Chondrocyte (in vitro differentiated cells): ENCODE measurements at regions not wholly inside any gene's neighbourhood (a gene's known extent, or its start where the extent isn't known, plus 50 kb on each side); places are given as distances from the start of the nearest gene placed in this dataset.

Experiments
- DNase-seq: peaks from one replicate; pipeline ENCODE4 v3.0.0; 2021; ENCODE audit warnings: mixed read lengths, low spot score
- H3K27ac Mint-ChIP-seq: one replicate; pipeline ENCODE4 v1.8.0; 2021; ENCODE audit warnings: mild to moderate bottlenecking, moderate library complexity, mixed read lengths; ENCODE audit not compliant: unreplicated experiment
- H3K27me3 Mint-ChIP-seq: 2 replicates; pipeline ENCODE4 v1.8.0; 2021; ENCODE audit warnings: low read depth, mixed read lengths
- H3K36me3 Mint-ChIP-seq: 2 replicates; pipeline ENCODE4 v1.8.0; 2021; ENCODE audit warnings: low read depth, mixed read lengths
- H3K4me1 Mint-ChIP-seq: 2 replicates; pipeline ENCODE4 v1.8.0; 2021; ENCODE audit warnings: low read depth, mild to moderate bottlenecking, mixed read lengths
- H3K4me3 Mint-ChIP-seq: one replicate; pipeline ENCODE4 v1.8.0; 2021; ENCODE audit warnings: mild to moderate bottlenecking, moderate library complexity, mixed read lengths; ENCODE audit not compliant: unreplicated experiment
- H3K9me3 Mint-ChIP-seq: 2 replicates; pipeline ENCODE4 v1.8.0; 2021; ENCODE audit warnings: low read depth, mixed read lengths
- TF ChIP-seq, protein P1 (sequence below): fragments of 200-600 bp; sonication (generic); IDR thresholded peaks from 2 replicates; pipeline ENCODE4 v1.5.0; 2021; ENCODE audit warnings: antibody characterized with exemption, mild to moderate bottlenecking, moderate library complexity

DNA sequence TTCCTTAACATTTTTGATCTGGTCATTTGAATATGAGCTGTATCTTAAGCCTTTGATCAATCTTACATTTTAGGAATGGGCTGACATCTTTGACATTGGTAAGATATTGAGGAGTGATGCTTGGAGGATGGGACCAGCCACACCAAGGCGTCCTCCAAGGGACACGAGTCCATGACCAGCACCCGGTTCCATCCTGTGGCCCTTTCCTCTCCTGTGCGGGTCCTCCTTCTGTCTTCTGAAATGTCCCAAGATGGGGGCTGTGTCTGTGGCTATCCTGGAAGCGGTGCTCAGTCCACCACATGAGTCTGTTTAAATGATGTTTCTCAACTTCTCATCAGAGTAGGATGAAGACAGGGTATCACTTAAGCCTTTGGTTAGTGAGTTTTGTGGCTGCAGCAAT lies 67.3 kb upstream of the SHH start:
- no peak for DNase-seq
- TF ChIP-seq, protein P1, sequence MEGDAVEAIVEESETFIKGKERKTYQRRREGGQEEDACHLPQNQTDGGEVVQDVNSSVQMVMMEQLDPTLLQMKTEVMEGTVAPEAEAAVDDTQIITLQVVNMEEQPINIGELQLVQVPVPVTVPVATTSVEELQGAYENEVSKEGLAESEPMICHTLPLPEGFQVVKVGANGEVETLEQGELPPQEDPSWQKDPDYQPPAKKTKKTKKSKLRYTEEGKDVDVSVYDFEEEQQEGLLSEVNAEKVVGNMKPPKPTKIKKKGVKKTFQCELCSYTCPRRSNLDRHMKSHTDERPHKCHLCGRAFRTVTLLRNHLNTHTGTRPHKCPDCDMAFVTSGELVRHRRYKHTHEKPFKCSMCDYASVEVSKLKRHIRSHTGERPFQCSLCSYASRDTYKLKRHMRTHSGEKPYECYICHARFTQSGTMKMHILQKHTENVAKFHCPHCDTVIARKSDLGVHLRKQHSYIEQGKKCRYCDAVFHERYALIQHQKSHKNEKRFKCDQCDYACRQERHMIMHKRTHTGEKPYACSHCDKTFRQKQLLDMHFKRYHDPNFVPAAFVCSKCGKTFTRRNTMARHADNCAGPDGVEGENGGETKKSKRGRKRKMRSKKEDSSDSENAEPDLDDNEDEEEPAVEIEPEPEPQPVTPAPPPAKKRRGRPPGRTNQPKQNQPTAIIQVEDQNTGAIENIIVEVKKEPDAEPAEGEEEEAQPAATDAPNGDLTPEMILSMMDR, result no peak
- Mint-ChIP-seq H3K36me3 (no peaks in the 10 kb centered on the region), H3K27ac (no peak overlapping the region), H3K4me1 (no peaks in the 10 kb centered on the region), H3K27me3 (peaks cover 9% of the 10 kb centered on the region), H3K4me3 (no peak overlapping the region), H3K9me3 (no peaks in the 10 kb centered on the region)

DNA sequence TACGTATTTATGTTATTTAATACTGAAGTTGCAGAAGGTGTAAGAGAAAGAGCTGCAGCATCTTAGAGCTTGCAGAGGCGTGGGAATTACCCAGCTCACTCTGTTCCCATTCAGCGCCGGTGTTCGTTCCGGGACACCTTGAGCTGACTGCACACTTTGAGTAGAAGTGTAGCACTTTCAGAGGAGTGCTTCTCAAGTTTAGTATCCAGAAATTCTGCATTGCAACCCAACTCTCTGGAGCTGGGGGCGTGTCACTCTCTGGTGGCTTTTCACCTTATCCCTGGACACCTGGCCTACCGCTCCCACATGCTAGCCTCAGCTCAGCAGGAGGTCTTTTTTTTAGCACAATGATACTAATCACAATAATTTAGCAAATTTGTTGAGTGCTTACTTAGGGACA lies 66.4 kb upstream of the SHH start:
- DNase-seq, result no peak
- Mint-ChIP-seq H3K36me3 (no peaks in the 10 kb centered on the region), H3K27me3 (peaks cover 17% of the 10 kb centered on the region), H3K27ac (no peak overlapping the region), H3K9me3 (no peaks in the 10 kb centered on the region), H3K4me3 (no peak overlapping the region), H3K4me1 (no peaks in the 10 kb centered on the region)
- TF ChIP-seq, protein P1, result no peak

DNA sequence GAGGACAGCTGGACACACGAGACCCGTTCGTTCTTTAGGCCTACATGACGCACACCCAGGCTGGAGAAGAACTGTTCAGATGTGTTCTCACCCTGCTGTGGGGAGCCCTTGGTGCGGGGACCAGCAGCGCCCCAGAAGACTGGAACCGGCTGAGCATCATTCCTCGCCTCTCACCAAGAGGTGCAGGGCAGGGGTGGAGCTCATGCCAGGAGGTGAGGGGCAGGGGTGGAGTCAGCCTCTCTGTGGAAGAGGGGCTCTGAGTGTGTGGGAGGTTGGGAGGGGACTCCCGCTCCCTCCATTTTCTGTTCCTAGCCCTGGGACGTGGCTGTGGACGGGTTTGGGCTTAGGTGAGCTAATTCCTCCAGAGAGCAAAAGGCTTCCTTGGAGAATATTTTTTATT lies 66.0 kb upstream of the SHH start:
- DNase-seq, result no peak
- H3K9me3 Mint-ChIP-seq, result no peaks in the 10 kb centered on the region
- H3K27ac Mint-ChIP-seq, result no peak overlapping the region
- H3K27me3 Mint-ChIP-seq, result peaks cover 19% of the 10 kb centered on the region
- H3K4me3 Mint-ChIP-seq, result no peak overlapping the region
- H3K36me3 Mint-ChIP-seq, result no peaks in the 10 kb centered on the region
- TF ChIP-seq, protein P1, result no peak
- H3K4me1 Mint-ChIP-seq, result no peaks in the 10 kb centered on the region

DNA sequence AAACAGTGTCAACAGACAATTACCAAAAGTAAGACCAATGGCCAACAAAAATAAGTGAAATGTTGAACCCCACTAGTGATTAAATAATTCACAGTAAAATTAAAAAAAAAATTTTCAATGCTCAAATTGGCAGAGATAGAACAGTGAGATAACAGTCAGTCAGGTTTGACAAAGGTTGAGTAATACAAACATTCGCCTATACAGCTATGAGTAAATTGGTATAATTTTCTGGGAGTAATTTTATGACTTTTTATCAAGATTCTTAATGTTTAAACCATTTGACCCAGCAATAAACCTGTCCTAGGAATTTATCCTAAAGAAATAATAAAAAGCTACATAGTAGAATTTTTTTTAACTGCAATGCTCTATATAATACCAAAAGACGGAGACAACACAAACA lies 64.9 kb upstream of the SHH start:
- DNase-seq, result no peak
- H3K4me3 Mint-ChIP-seq, result no peak overlapping the region
- H3K27me3 Mint-ChIP-seq, result peaks cover 19% of the 10 kb centered on the region
- no peaks in the 10 kb centered on the region for H3K9me3 Mint-ChIP-seq
- H3K36me3 Mint-ChIP-seq, result no peaks in the 10 kb centered on the region
- H3K27ac Mint-ChIP-seq, result no peak overlapping the region
- TF ChIP-seq, protein P1, result no peak
- no peaks in the 10 kb centered on the region for H3K4me1 Mint-ChIP-seq

DNA sequence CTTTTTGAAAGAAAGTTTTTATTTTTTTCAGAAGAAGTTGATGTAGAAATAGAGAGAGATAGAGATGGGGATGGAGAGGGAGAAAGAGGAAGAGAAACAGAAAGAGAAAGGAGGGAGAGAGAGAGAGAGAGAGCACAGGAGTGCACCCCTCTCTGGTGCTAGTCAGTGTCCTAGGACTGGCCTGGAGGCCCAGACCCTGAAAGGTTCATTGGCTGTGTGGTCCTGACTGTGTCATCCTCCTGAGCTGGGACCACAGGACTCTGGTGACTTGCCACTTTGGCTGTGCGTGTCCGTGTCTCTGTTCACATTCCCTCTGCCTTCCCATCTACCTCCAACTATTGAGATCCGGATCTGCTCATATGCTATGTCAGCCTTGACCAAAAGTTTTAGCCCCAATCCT lies 62.1 kb upstream of the SHH start:
- H3K9me3 Mint-ChIP-seq, result no peaks in the 10 kb centered on the region
- H3K36me3 Mint-ChIP-seq, result no peaks in the 10 kb centered on the region

More for the DNA sequence above, 62.1 kb upstream of the SHH start:
- Mint-ChIP-seq H3K27ac (no peak overlapping the region), H3K4me1 (no peaks in the 10 kb centered on the region), H3K4me3 (no peak overlapping the region), H3K27me3 (peaks cover 20% of the 10 kb centered on the region)
- TF ChIP-seq, protein P1, result no peak
- no peak for DNase-seq
